HG03064 (cell line): ENCODE measurements at regions not wholly inside any gene's neighbourhood (a gene's known extent, or its start where the extent isn't known, plus 50 kb on each side); places are given as distances from the start of the nearest gene placed in this dataset.

Experiments
- ATAC-seq: cut with Tn5 transposase; IDR thresholded peaks from one replicate; pipeline ENCODE4 v1.9.1; 2021; ENCODE audit warnings: low read depth; ENCODE audit not compliant: unreplicated experiment

GRCh38 chr13:106384516-106384915 is 150.9 kb downstream of the EFNB2 start:
- no peak for ATAC-seq

- ATAC-seq: no peak
Measured at GRCh38 chr13:106383791-106384190, 151.7 kb downstream of the EFNB2 start.

GRCh38 chr13:106382534-106382933 is 152.9 kb downstream of the EFNB2 start:
- no peak for ATAC-seq

GRCh38 chr13:106381091-106381490 is 154.4 kb downstream of the EFNB2 start:
- ATAC-seq: no peak

GRCh38 chr13:106377931-106378662 is 157.4 kb downstream of the EFNB2 start:
- ATAC-seq: no peak

GRCh38 chr13:106377341-106377740 is 158.1 kb downstream of the EFNB2 start:
- no peak for ATAC-seq

- ATAC-seq: no peak
Measured at GRCh38 chr13:106376401-106377112, 158.9 kb downstream of the EFNB2 start.

GRCh38 chr13:106375085-106375484 is 160.4 kb downstream of the EFNB2 start:
- ATAC-seq: no peak

GRCh38 chr13:106374631-106375030 is 160.8 kb downstream of the EFNB2 start:
- no peak for ATAC-seq

GRCh38 chr13:106373989-106374572 is 161.4 kb downstream of the EFNB2 start:
- ATAC-seq: peak; percentile 56

- peak; percentile 75 for ATAC-seq
Measured at GRCh38 chr13:106373304-106373988, 162.0 kb downstream of the EFNB2 start.

GRCh38 chr13:106372199-106373155 is 163.0 kb downstream of the EFNB2 start:
- no peak for ATAC-seq

GRCh38 chr13:106371024-106371423 is 164.4 kb downstream of the EFNB2 start:
- ATAC-seq: no peak

- ATAC-seq: no peak
Measured at GRCh38 chr13:106369858-106370257, 165.6 kb downstream of the EFNB2 start.

- no peak for ATAC-seq
Measured at GRCh38 chr13:106369091-106369490, 166.4 kb downstream of the EFNB2 start.

- no peak for ATAC-seq
Measured at GRCh38 chr13:106367361-106367971, 168.0 kb downstream of the EFNB2 start.

GRCh38 chr13:106362707-106363106 is 172.8 kb downstream of the EFNB2 start:
- ATAC-seq: no peak

GRCh38 chr13:106361621-106362020 is 173.8 kb downstream of the EFNB2 start:
- ATAC-seq: no peak

- no peak for ATAC-seq
Measured at GRCh38 chr13:106357198-106357597, 178.3 kb downstream of the EFNB2 start.

- no peak for ATAC-seq
Measured at GRCh38 chr13:106355866-106356265, 179.6 kb downstream of the EFNB2 start.
